ENCODE measurements at regions not wholly inside any gene's neighbourhood (a gene's known extent, or its start where the extent isn't known, plus 50 kb on each side); places are given as distances from the start of the nearest gene placed in this dataset.

GRCh38 chr4:18403327-18403726 is 381.8 kb upstream of the LCORL start:
- no peak overlapping the region for H3K9ac ChIP-seq (ENCODE audit: low read length in 3 of 3)
- no peak for DNase-seq
- no peaks in the 10 kb centered on the region for H3K4me1 ChIP-seq (ENCODE audit: control insufficient read depth in 2 of 3, insufficient read depth in 2 of 3, low read depth in 1 of 3, low read length in 3 of 3)
- H3K27ac ChIP-seq (ENCODE audit: low read depth in 2 of 2, low read length in 2 of 2), result no peak overlapping the region
- intact Hi-C loops (cut with DNase I), result no loop called here
- no peak for TF ChIP-seq CTCF (IDR thresholded peaks at IDR 0.05; ENCODE audit: borderline replicate concordance, extremely low read depth, insufficient read depth)
- no peak for FAIRE-seq
- H3K9me3 ChIP-seq (ENCODE audit: control insufficient read depth in 2 of 3, insufficient read depth in 1 of 3, low read length in 3 of 3), result no peaks in the 10 kb centered on the region
- H3K4me3 ChIP-seq (ENCODE audit: low read length in 3 of 3), result no peak overlapping the region
- no peaks in the 10 kb centered on the region for H3K36me3 ChIP-seq (ENCODE audit: control insufficient read depth in 2 of 3, insufficient read depth in 3 of 3, low read length in 3 of 3)
- H3K27me3 ChIP-seq (ENCODE audit: control insufficient read depth, insufficient read depth, low read length), result no peaks in the 10 kb centered on the region

- H3K36me3 ChIP-seq (ENCODE audit: control insufficient read depth in 2 of 3, insufficient read depth in 3 of 3, low read length in 3 of 3), result no peaks in the 10 kb centered on the region
- no peaks in the 10 kb centered on the region for H3K4me1 ChIP-seq (ENCODE audit: control insufficient read depth in 2 of 3, insufficient read depth in 2 of 3, low read depth in 1 of 3, low read length in 3 of 3)
- no peak overlapping the region for H3K27ac ChIP-seq (ENCODE audit: low read depth in 2 of 2, low read length in 2 of 2)
- no peaks in the 10 kb centered on the region for H3K9me3 ChIP-seq (ENCODE audit: control insufficient read depth in 2 of 3, insufficient read depth in 1 of 3, low read length in 3 of 3)
- no peak for TF ChIP-seq CTCF (IDR thresholded peaks at IDR 0.05; ENCODE audit: borderline replicate concordance, extremely low read depth, insufficient read depth)
- no peak for DNase-seq
- H3K4me3 ChIP-seq (ENCODE audit: low read length in 3 of 3), result no peak overlapping the region
- H3K9ac ChIP-seq (ENCODE audit: low read length in 3 of 3), result no peak overlapping the region
- H3K27me3 ChIP-seq (ENCODE audit: control insufficient read depth, insufficient read depth, low read length), result no peaks in the 10 kb centered on the region
- intact Hi-C loops (cut with DNase I), result no loop called here
- no peak for FAIRE-seq
These were observed 380.3 kb upstream of the LCORL start for GRCh38 chr4:18401868-18402267.

GRCh38 chr4:18401425-18401824 is 379.9 kb upstream of the LCORL start:
- FAIRE-seq (no peak), DNase-seq (no peak)
- no peak overlapping the region for H3K27ac ChIP-seq (ENCODE audit: low read depth in 2 of 2, low read length in 2 of 2)
- no peaks in the 10 kb centered on the region for H3K9me3 ChIP-seq (ENCODE audit: control insufficient read depth in 2 of 3, insufficient read depth in 1 of 3, low read length in 3 of 3)
- H3K36me3 ChIP-seq (ENCODE audit: control insufficient read depth in 2 of 3, insufficient read depth in 3 of 3, low read length in 3 of 3), result no peaks in the 10 kb centered on the region
- intact Hi-C loops (cut with DNase I), result no loop called here
- no peak overlapping the region for H3K9ac ChIP-seq (ENCODE audit: low read length in 3 of 3)
- H3K4me3 ChIP-seq (ENCODE audit: low read length in 3 of 3), result no peak overlapping the region
- TF ChIP-seq CTCF (IDR thresholded peaks at IDR 0.05; ENCODE audit: borderline replicate concordance, extremely low read depth, insufficient read depth), result no peak
- H3K4me1 ChIP-seq (ENCODE audit: control insufficient read depth in 2 of 3, insufficient read depth in 2 of 3, low read depth in 1 of 3, low read length in 3 of 3), result no peaks in the 10 kb centered on the region
- no peaks in the 10 kb centered on the region for H3K27me3 ChIP-seq (ENCODE audit: control insufficient read depth, insufficient read depth, low read length)

GRCh38 chr4:18398661-18399060 is 377.1 kb upstream of the LCORL start:
- no peak overlapping the region for H3K4me3 ChIP-seq (ENCODE audit: low read length in 3 of 3)
- no peaks in the 10 kb centered on the region for H3K36me3 ChIP-seq (ENCODE audit: control insufficient read depth in 2 of 3, insufficient read depth in 3 of 3, low read length in 3 of 3)
- H3K27ac ChIP-seq (ENCODE audit: low read depth in 2 of 2, low read length in 2 of 2), result no peak overlapping the region
- no peak for FAIRE-seq
- intact Hi-C loops (cut with DNase I), result no loop called here
- no peak for DNase-seq
- no peaks in the 10 kb centered on the region for H3K27me3 ChIP-seq (ENCODE audit: control insufficient read depth, insufficient read depth, low read length)
- no peaks in the 10 kb centered on the region for H3K9me3 ChIP-seq (ENCODE audit: control insufficient read depth in 2 of 3, insufficient read depth in 1 of 3, low read length in 3 of 3)
- no peak for TF ChIP-seq CTCF (IDR thresholded peaks at IDR 0.05; ENCODE audit: borderline replicate concordance, extremely low read depth, insufficient read depth)
- no peak overlapping the region for H3K9ac ChIP-seq (ENCODE audit: low read length in 3 of 3)
- H3K4me1 ChIP-seq (ENCODE audit: control insufficient read depth in 2 of 3, insufficient read depth in 2 of 3, low read depth in 1 of 3, low read length in 3 of 3), result no peaks in the 10 kb centered on the region

Measured in kidney (tissue), 13 donors.